GM19467 (cell line): ENCODE measurements at regions not wholly inside any gene's neighbourhood (a gene's known extent, or its start where the extent isn't known, plus 50 kb on each side); places are given as distances from the start of the nearest gene placed in this dataset.

Source experiments
- ATAC-seq: cut with Tn5 transposase; IDR thresholded peaks from one replicate; pipeline ENCODE4 v1.9.1; 2021; ENCODE audit warnings: mild to moderate bottlenecking, moderate library complexity; ENCODE audit not compliant: unreplicated experiment

DNA sequence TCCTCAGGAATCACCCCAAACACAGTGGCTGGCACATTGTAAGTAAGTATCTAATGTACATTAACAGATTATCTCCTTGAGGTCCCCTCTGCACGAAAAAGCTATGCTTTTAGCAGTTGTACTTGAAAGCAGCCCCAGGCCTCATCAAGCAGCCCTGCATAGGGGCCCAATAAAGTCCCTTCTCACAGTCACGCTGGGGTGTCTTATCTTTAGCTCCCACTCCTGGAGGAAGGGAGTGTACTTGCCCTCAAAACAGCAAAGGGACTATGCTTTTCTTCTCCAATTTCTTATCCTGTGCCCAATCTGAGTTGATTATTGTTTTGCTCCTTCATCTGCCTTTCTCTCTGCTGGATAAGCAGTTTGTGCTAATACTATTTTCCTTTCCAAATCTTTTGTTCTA is 168.8 kb upstream of the PLXNA2 start:
- ATAC-seq: no peak

DNA sequence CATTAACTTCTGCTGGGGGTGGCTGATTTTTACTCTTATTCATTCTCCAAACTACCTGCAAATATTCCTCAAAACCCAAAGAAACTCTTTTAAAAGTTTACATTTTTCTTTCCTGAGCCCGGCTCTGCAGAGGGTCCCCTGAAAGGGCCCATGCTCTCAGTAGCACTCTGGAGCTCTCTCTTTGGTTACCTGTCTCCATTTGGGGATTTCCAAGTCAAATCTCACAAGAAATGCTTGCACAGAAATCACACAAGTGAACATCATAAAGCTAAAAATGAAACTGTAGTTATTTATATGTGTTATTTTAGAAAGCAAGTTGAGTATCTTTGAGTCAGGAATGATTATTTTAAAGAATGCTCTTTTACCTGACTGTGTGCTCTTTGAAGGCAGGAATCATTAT is 174.5 kb upstream of the PLXNA2 start:
- ATAC-seq: no peak

DNA sequence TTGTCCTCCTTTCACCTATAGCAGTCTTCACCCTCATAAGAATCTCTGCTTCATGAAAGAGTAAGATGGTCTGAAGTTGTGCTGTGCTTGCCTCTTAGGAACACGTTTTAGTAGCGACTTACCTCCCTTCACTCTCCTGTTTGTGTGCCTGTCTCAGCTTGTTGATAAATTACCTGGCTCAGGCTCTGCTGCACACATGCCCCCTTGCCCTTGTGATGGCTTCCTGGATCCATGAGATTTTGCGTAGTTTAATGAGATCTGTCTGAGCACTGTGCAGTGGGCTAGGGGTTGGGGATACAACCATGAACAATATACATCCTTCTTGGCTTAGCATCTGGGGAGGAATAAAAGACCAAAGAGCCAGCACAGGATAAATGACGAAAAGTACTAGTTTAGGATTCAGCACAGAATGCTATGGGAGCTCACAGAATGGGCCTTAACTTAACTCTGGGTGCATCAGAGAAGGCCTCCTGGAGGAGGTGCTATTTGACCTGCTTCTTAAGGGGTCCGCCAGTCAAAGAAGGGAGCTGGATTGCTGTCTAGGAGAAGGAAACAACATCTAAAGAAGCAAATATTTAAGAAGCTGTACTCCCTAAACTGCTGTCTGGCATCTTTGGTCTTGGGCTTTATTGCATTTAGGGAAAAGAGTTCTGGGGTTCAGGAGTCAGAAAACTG is 175.7 kb upstream of the PLXNA2 start:
- no peak for ATAC-seq

DNA sequence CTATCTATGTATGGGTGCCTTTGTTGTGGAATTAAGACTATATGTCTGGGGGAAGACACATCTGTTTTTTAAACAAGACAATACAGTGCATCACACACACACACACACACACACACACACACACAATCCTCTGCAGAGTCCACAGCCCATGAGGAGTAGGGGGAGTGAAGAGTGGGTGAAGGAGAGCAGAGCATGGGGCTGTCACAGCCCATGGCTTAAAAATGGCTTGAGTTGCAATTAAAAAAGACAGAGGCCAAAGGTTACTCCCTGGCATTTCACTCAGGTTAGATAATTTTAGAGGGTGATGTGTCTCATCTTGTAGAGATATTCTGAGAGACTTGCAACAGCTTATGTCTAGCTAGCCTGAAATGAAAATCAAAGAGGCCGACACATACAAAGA is 176.5 kb upstream of the PLXNA2 start:
- ATAC-seq: no peak

DNA sequence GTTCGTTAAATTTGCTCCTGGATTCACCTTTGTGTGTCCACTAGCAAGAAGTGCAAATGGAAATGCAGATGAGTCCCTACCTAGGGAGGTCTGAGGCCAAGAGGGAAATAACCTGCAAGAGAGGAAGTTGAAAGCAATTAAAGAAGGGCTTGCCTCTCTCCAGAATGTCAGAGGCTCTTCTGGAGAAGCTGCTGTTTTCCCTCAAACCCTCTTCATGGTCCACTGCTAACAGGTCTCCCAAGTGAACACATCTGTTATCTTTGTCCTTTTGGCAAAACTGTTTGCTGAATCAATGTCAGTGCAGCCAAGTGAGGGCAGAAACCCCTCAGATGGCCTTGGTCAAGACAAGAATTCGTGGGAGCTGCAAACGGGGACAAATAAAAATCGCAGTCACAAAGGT is 177.3 kb upstream of the PLXNA2 start:
- ATAC-seq: no peak

DNA sequence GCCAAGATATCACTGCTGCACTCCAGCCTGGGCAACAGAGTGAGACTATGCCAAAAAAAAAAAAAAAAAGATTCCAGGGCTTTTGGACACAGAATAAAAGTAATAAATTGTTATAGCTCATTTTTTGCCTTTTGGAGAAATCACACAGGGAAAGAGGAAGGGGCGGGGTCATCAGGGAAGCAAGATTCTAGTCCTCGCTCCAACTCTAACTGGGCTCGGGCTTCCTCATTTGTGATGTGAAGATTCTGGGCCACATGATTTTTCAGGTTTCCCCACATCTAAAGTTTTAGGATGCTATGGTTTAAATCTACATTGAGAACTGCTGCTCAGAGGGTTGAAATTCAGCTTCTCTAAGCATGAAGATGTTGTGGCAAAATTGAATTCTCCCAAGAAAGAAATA is 179.3 kb upstream of the PLXNA2 start:
- no peak for ATAC-seq

DNA sequence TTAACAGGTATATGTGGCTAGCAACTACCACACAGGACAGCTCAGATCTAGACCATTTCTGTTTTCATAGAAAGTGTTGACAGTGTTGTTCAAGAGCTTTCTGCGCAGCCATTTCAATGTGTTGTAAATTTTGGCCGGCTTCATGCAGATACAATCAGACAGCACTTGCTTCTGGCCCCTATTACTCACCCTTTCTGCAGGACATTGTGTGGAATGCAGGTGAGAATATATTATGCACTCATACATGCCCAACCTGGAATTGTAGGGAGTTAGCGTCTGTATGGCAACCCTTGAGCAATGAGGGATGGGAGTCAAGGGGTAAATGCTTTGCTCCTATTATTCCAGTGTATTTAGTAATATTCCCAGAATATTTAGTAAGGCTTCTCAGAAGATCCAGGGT is 180.9 kb upstream of the PLXNA2 start:
- ATAC-seq: no peak

DNA sequence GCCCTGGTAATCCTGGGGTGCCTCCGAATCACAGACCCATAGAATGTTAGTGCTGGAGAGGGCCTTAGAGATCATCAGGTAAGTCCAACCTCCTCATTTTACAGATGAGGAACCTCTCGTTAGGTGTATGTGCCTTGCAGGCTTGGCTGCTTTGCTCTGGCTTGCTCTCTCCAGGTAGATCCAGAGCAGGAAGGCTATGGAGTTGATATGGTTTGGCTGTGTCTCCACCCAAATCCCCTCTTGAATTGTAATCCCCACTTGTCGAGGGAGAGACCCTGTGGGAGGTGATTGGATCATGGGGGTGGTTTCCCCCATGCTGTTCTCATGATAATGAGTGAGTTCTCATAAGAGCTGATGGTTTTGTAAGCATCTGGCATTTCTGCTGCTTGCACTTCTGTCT is 186.0 kb upstream of the PLXNA2 start:
- ATAC-seq: no peak

DNA sequence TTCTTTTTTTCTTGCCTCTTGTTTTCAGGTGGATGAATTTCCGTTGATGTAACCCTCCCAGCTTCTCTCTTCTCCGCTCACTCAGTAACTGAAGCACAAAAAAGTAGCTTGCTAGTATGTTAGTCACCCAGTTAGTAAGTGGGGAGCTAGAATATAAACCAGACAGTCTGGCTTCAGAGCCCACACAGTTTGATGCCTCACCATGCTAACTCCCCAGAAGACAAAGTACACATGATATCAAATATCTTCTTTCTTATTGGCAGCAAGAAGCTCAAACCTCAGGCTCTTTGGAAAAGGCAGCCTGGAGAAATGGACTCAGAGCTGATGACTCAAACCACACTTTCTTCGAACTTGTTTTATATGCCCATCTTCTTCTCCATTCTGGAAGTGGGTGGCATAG is 187.5 kb upstream of the PLXNA2 start:
- no peak for ATAC-seq

DNA sequence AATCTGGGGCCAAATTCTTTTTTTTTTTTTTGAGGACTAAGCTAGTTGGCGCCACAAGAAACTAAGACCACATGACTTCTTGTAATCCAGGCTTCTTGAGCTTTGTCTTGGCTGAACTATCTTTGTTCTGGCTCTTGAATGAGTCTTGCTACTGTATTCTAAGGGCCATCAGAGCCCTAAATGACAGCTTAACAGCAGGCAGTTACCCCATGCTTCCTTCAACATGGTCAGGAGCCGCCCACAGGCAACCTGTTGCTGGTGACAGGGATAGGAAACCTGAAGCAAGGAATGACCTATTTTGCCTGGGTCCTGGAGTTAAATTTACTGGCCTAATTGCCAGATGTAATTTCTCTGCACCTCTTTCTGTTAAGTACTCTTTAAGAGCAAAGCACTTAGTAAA is 188.2 kb upstream of the PLXNA2 start:
- no peak for ATAC-seq

DNA sequence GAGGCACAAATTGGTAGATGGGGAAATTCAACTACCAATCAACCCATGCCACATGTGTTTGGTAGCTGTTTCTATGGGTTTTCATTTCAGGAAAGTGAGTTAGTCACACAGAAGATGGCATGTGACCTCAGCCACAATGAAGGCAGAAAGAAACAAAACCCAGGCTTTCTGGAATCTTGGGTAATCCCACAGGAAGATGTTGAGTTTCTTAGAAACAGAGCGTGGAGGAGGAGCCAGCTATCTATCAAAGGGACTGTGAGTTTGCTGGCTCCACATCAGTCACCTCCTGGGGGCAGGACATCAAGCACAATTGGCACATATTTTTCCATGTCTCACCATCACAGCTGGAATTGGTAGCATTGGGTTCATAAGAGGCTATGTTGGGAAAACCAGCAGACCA is 188.9 kb upstream of the PLXNA2 start:
- no peak for ATAC-seq

DNA sequence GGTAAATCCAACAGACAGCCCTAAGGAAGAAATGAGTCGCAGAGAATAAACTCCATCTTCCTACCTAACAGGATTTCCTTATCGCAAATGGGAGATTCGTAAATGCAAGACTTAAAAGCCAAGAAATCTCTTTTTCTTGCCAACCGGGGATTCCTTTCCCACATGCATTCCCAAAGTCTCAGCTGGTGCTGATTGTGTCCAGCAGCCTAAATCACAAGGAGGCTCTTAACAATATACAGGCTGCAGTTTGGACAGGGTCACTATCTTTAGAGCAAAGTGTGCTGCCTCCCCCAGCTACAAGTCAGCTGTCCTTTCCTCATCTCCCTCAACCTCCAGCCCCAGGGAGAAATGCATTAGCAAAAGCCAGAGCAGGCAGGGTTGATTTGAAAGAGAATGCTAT is 189.8 kb upstream of the PLXNA2 start:
- no peak for ATAC-seq

DNA sequence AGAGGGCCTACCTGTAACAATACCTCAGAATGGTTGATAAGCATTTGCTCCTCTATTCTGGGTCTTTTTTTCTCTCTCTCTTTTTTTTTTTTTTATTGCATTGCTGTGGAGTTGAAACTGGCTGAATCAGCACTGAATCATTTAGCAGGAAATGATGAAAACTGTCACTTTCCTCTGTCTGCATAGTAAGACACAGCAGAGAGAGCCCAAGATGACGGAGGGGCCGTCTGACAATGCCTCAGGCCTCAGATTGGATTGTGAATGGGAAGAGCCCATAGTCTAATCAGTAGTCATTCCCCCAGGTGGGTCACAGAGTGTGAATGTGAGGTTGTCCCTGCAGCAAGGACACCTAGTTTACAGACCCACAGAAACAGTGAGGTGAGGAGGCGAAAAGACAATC is 193.2 kb upstream of the PLXNA2 start:
- no peak for ATAC-seq

DNA sequence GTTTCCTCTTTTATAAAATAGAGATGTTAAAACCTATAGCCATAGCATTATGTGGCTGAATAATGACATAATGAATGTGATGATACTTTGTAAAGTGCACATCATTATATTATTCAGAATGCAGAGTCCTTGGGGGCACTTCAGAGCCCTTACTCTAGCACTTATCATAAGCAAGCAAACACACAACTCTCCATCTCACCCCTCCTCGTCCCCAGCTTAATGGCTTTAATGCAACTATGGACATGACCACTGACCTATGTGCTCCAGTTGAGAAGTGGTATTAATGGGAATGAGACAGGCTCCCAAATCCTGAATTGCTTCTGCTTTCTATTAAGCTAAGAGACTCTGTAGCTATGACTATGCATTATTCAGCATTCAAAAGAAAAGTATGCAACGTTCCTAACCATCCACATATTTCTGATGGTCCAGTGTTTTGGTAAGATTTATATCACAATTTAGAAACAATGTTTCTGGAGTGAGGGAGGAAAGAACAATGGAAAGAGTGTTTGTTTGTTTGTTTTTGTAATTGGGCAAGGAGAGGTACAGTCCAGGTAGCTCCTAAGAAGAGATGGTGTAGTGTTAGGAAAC is 194.0 kb upstream of the PLXNA2 start:
- ATAC-seq: no peak

DNA sequence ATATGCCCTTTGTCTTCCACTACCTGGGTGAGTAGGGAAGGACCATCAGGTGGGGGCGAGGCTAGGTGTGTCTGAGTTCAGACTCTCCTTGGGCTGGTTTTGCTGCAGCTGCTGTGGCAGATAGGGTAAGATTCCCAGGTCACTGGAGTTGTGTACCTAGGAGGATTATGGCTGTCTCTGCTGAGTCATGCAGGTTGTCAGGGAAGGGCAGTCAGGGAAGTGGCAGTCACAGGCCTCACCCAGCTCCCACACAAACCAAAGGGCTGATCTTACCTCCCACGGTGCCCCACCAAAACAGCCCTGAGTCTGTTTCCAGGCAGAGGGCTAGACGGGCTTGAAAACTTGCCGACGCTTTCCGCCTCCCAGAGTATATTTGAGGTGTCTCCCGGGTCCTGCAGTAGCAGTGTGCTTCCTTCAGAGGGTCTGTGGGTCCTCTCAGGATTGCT is 201.6 kb upstream of the PLXNA2 start:
- ATAC-seq: no peak

DNA sequence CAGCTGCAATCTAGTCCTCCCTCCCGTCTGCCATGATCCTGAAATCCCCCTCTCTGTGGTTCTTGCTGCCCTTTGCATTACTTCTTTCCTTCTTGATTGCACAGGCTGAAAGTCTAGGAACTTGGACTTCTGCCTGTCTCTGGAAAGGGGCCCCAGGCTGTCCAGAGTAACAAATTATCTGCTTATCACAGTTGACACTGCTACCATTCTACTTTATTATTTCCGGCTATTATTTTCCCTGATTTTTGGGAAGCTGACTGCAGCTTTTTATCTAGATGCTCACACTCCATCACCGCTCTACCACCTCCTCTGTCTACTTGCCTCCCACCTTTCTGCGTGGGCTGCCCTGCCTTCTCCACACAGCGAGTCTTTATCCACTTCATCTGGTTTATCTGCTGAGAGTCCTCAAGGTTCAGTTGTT is 202.1 kb upstream of the PLXNA2 start:
- no peak for ATAC-seq

DNA sequence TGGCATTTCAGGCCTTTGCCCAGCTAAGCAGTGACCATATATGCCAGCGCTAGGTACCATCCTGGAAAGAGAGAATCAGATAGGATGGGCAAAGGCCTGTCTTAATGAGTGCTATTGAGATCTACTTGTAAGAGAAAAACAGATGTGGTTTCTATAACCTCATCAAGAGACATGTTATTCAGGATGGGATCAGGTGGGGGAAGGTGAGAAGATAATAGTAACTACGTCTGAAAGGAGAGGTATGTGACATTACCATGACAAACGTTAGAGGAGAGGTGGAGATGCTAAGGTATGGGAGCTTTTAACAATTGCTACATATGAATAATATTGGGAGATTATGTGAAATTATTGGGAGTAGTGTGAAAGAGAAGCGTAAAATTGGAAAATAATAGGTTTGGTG is 204.2 kb upstream of the PLXNA2 start:
- no peak for ATAC-seq

DNA sequence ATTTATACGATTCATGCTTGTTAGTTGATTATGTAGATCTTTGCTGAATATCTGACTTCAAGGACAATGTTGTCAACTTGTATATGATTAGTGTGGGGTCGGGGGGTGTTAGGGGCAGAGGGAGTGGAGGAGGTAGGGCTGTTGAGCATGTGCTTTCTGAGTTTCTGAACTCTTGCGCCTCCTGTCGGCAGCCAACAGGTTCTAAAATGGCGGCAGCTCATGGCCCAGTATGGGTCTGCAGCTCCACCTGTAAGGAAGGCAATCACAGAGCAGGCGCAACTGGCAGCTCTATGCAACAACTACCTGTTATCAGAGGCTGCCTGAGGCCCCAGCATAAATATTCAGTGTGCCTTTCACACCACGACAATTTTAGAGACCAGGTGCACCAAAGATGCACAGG is 205.8 kb upstream of the PLXNA2 start:
- no peak for ATAC-seq

DNA sequence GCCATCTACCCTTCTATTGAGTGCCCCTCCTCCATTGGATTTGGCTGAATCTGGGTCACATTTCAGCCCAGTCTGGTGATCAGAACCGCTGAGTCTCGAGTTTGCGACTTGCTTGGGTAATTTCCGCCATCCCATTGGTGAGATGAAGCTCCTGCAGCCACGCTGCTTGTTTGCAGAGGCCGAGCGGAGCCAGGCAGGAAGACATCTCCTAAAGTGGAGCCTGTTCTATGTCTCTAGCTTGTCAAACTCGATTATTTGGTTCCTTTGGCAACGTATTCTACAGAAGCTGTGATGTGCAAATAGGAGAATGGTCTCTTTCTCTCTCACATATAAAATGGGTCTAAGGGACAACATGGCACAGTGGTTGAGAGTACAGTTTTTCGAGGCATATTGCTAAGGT is 206.8 kb upstream of the PLXNA2 start:
- no peak for ATAC-seq

DNA sequence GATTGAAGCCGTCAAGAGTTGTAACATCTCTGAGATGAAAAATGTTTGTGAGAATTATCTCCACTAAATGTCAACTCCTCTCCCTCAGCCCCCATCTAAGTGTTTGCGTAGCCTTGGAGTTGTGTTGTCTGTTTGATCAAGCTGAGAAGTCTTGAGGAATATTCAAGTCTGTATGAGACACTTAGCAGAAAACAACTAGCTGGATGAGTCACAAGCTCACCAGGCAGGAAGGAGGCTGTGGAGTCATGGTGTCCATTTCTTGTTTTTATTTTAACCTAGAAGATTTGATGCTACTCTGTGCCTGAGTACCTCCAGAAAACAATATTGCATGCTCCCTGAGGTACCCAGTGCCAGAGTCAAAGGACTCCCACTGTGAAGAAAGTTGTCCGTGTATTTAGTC is 211.6 kb upstream of the PLXNA2 start:
- no peak for ATAC-seq

DNA sequence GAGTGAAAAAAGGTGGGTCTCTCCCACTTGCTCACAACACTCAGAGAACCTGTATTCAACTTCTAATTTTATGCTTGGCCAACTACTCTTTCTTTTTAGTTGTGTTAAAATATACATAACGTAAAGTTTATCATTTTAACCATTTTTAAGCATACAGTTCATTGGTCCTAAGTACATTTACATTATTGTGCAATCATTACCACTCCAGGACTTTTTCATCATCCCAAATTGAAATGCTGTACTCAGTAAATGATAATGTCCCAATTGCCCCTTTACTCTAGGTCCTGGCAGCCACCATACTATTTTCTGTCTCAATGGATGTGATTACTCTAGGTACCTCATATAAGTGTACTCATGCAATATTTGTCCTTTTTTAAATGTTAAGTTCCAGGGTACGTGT is 212.3 kb upstream of the PLXNA2 start:
- ATAC-seq: no peak

DNA sequence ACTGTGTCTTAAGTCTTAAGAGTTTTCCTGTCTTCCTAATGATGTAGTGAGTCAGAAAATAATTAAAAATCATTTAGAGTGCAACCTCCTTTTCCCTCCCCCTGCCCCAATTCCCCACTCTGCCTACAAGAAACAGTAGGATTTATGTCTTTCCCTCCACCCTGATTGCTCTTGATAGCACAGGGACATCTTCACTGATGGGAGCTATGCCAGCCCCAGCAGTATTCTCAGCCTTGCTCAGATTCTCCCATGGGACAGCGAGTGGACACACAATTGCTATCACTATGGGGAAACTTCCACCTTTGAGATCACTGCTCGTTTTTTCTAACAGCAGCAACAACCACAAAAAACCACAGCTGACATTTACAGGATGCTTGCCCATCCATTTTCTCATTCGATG is 216.6 kb upstream of the PLXNA2 start:
- ATAC-seq: no peak

DNA sequence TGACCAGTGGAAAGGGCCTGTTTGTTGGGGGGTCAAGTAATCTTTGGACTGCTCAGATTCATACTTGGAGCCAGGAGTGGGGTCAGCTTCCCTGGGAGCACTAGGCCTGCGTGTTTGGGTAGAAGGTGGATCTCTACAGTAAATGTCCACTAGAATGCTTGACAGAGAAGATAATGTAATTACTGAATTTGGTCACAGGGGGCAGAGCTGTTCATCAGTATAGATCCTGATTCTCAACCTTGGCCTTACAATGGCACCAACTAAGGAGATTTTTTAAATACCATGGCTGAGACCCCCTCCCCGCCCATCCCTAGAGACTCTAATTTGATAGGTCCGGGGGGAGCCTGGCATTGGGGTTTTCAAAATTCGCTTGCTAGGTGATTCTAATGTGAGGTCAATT is 217.5 kb upstream of the PLXNA2 start:
- ATAC-seq: no peak
